Upper lobe of left lung (tissue), 4 donors: ENCODE measurements at regions not wholly inside any gene's neighbourhood (a gene's known extent, or its start where the extent isn't known, plus 50 kb on each side); places are given as distances from the start of the nearest gene placed in this dataset.

Experiments used
- CTCF ChIP-seq, 6 experiments: fragments of 450-650 bp in 4 of 6; fragments of 200-600 bp in 2 of 6; sonication (generic) in 2 of 6; IDR thresholded peaks; one replicate each; pipeline ENCODE4 v1.5.1; 2016 to 2019; ENCODE audit warnings: antibody characterized with exemption in 6 of 6
- POLR2A ChIP-seq, 4 donors: fragments of 450-650 bp; IDR thresholded peaks; one replicate each; pipeline ENCODE4 v1.5.1; 2016 to 2017; ENCODE audit warnings: antibody characterized with exemption in 4 of 4, mild to moderate bottlenecking in 2 of 4

GRCh38 chr12:75704208-75704607 is 192.8 kb upstream of the KRR1 start:
- TF ChIP-seq CTCF (IDR thresholded peaks at IDR 0.05) (no peak), POLR2A (IDR thresholded peaks at IDR 0.05) (no peak)
